ENCODE measurements at regions not wholly inside any gene's neighbourhood (a gene's known extent, or its start where the extent isn't known, plus 50 kb on each side); places are given as distances from the start of the nearest gene placed in this dataset.

DNA sequence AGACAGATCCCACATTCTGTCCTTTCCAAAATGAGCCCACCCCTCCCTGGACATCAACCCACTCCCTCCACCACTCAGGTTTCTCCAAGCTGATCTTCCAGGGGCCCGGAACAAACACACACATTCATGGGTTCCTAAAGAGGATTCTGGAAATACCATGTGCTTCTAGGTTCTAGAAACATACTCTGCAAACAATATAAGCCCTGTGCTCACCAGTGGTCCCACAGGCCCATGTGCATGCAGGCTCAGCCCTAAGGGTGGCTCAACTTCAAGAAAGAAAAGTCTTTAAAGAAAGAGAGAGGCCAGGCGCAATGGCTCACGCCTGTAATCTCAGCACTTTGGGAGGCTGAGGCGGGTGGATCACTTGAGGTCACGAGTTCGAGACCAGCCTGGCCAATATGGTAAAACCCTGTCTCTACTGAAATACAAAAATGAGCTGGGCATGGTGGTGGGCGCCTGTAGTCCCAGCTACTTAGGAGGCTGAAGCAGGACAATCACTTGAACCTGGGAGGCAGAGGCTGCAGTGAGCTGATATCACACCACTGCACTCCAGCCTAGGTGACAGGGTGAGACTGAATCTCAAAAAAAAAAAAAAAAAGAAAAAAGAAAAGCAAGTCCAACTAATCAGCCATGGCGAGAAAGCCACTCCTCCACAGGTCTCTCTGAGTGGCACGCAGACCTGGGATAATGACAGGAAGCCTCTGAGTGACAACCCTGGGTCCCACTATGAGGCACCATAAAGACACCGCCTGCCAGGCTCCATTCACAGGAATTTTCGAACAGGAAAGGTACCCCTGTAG, 59.5 kb upstream of the PNMA1 start:
- no peaks in the 10 kb centered on the region for H3K9me2 ChIP-seq (ENCODE audit: insufficient read depth)
- CTCF ChIA-PET, result no interaction called here
- BruUV-seq (replicated peaks), result no TSS peak
- H3K27ac ChIP-seq, result no peak overlapping the region
- H3K79me2 ChIP-seq (ENCODE audit: low read depth), result peaks cover 74% of the 10 kb centered on the region
- H3K9me3 ChIP-seq (ENCODE audit: insufficient read depth, low read depth), result no peaks in the 10 kb centered on the region
- no peaks in the 10 kb centered on the region for H3K36me3 ChIP-seq (ENCODE audit: low read depth)
- POLR2A ChIA-PET (ENCODE audit: unreplicated experiment), result no interaction called here
- no peak overlapping the region for H3K4me3 ChIP-seq
- H3K27me3 ChIP-seq (ENCODE audit: insufficient read depth, low read depth), result no peaks in the 10 kb centered on the region
- no peak overlapping the region for H2AFZ ChIP-seq
- H3K4me2 ChIP-seq, result no peak overlapping the region
- intact Hi-C loops (cut with micrococcal nuclease; ENCODE audit: unreplicated experiment), result no loop called here
- TF ChIP-seq EZH2 (IDR thresholded peaks at IDR 0.05; ENCODE audit: low read depth), result no peak
- TF ChIP-seq CTCF (conservative IDR thresholded peaks at IDR 0.05), result no peak
- DNase-seq, result no peak
- peaks cover 12% of the 10 kb centered on the region for H4K20me1 ChIP-seq (ENCODE audit: insufficient read depth)
- H3K4me1 ChIP-seq (replicated peaks; ENCODE audit: insufficient read depth), result peaks cover 8% of the 10 kb centered on the region; the same call in 1 of the 2 replicates
- peaks cover 3% of the 10 kb centered on the region; the same call in 1 of the 2 replicates for H3F3A ChIP-seq (ENCODE audit: insufficient read depth, low read depth)

- no peak for DNase-seq
- no peaks in the 10 kb centered on the region for H3K27me3 ChIP-seq (ENCODE audit: insufficient read depth, low read depth)
- H4K20me1 ChIP-seq (ENCODE audit: insufficient read depth), result peaks cover 12% of the 10 kb centered on the region
- POLR2A ChIA-PET (ENCODE audit: unreplicated experiment), result interaction anchor here (0.6 kb wide), 1 partner anchor 11 kb away, joined by 6 read pairs; no protein-coding TSS in a partner anchor
- H3F3A ChIP-seq (ENCODE audit: insufficient read depth, low read depth), result peaks cover 3% of the 10 kb centered on the region; the same call in 1 of the 2 replicates
- no peaks in the 10 kb centered on the region for H3K9me3 ChIP-seq (ENCODE audit: insufficient read depth, low read depth)
- H3K4me1 ChIP-seq (replicated peaks; ENCODE audit: insufficient read depth), result peaks cover 9% of the 10 kb centered on the region; the same call in 1 of the 2 replicates
- H3K79me2 ChIP-seq (ENCODE audit: low read depth), result peaks cover 70% of the 10 kb centered on the region
- CTCF ChIA-PET, result interaction anchor here (0.9 kb wide), 1 partner anchor 31 kb away, joined by 4 read pairs; no protein-coding TSS in a partner anchor
- H3K27ac ChIP-seq, result no peak overlapping the region
- H3K36me3 ChIP-seq (ENCODE audit: low read depth), result no peaks in the 10 kb centered on the region
- no peak for TF ChIP-seq CTCF (conservative IDR thresholded peaks at IDR 0.05)
- no peak for TF ChIP-seq EZH2 (IDR thresholded peaks at IDR 0.05; ENCODE audit: low read depth)
- H2AFZ ChIP-seq, result no peak overlapping the region
- no peak overlapping the region for H3K4me3 ChIP-seq
- no peaks in the 10 kb centered on the region for H3K9me2 ChIP-seq (ENCODE audit: insufficient read depth)
- no peak overlapping the region for H3K4me2 ChIP-seq
- no TSS peak for BruUV-seq (replicated peaks)
- intact Hi-C loops (cut with micrococcal nuclease; ENCODE audit: unreplicated experiment), result no loop called here
Measured at GRCh38 chr14:73771848-73772638, 57.9 kb upstream of the PNMA1 start.

- POLR2A ChIA-PET (ENCODE audit: unreplicated experiment), result no interaction called here
- DNase-seq, result no peak
- Histone ChIP-seq H2AFZ (no peak overlapping the region), H3K79me2 (ENCODE audit: low read depth) (peaks cover 65% of the 10 kb centered on the region), H3K4me1 (replicated peaks; ENCODE audit: insufficient read depth) (peaks cover 9% of the 10 kb centered on the region; the same call in 1 of the 2 replicates), H3K4me3 (no peak overlapping the region), H3K9me2 (ENCODE audit: insufficient read depth) (no peaks in the 10 kb centered on the region), H3K4me2 (no peak overlapping the region), H3F3A (ENCODE audit: insufficient read depth, low read depth) (peaks cover 3% of the 10 kb centered on the region; the same call in 1 of the 2 replicates), H3K27ac (no peak overlapping the region), H3K36me3 (ENCODE audit: low read depth) (no peaks in the 10 kb centered on the region), H3K9me3 (ENCODE audit: insufficient read depth, low read depth) (no peaks in the 10 kb centered on the region), H4K20me1 (ENCODE audit: insufficient read depth) (peaks cover 12% of the 10 kb centered on the region), H3K27me3 (ENCODE audit: insufficient read depth, low read depth) (no peaks in the 10 kb centered on the region)
- intact Hi-C loops (cut with micrococcal nuclease; ENCODE audit: unreplicated experiment), result no loop called here
- no peak for TF ChIP-seq CTCF (conservative IDR thresholded peaks at IDR 0.05)
- no peak for TF ChIP-seq EZH2 (IDR thresholded peaks at IDR 0.05; ENCODE audit: low read depth)
- BruUV-seq (replicated peaks), result no TSS peak
- CTCF ChIA-PET, result no interaction called here
Measured at GRCh38 chr14:73770977-73771847, 57.0 kb upstream of the PNMA1 start.

Measured in PC-9 (cell line).